HEK293 (cell line): ENCODE measurements at regions not wholly inside any gene's neighbourhood (a gene's known extent, or its start where the extent isn't known, plus 50 kb on each side); places are given as distances from the start of the nearest gene placed in this dataset.

Experiments used
- CTCF ChIA-PET: fragments of 350-600 bp; formaldehyde crosslinking; extraction: SDS; loops from one replicate; lab custom pipeline; 2021; ENCODE audit warnings: antibody characterized with exemption; lab: Yijun Ruan, JAX
- POLR2A ChIA-PET: fragments of 300-600 bp; formaldehyde crosslinking; extraction: SDS; loops from one replicate; lab custom pipeline; 2020; ENCODE audit warnings: antibody characterized with exemption, inconsistent platforms; lab: Yijun Ruan, JAX
- H3K27ac ChIP-seq: fragments of 200-500 bp; sonication (Bioruptor generic); 2 replicates; pipeline ENCODE4 v1.5.1; 2014; ENCODE audit warnings: low read depth, low read length, control low read depth, inconsistent platforms; ENCODE audit errors: extremely low read depth
- H3K36me3 ChIP-seq, 2 experiments: fragments of 200-500 bp in 1 of 2; sonication (Bioruptor generic) in 1 of 2; 1 replicate in 1 of 2; 2 replicates in 1 of 2; pipeline ENCODE4 v1.5.1; 2014 to 2017; ENCODE audit warnings: inconsistent platforms in 2 of 2, low read length in 2 of 2; ENCODE audit not compliant: control insufficient read depth in 2 of 2, insufficient read depth in 1 of 2
- H3K4me1 ChIP-seq: fragments of 200-500 bp; sonication (Bioruptor generic); 2 replicates; pipeline ENCODE4 v1.5.1; 2014; ENCODE audit warnings: mild to moderate bottlenecking, low read length, inconsistent platforms; ENCODE audit not compliant: control insufficient read depth, insufficient read depth
- H3K4me3 ChIP-seq: 2 replicates; pipeline ENCODE4 v1.5.1; 2011; ENCODE audit warnings: low read depth, mild to moderate bottlenecking, control low read depth, low read length, moderate library complexity
- H3K9me3 ChIP-seq: fragments of 200-500 bp; sonication (Bioruptor generic); 2 replicates; pipeline ENCODE4 v1.5.1; 2014; ENCODE audit warnings: low read depth, low read length, inconsistent platforms; ENCODE audit not compliant: control insufficient read depth, insufficient read depth
- BCL11A ChIP-seq: fragments of 450-650 bp; formaldehyde crosslinking; IDR thresholded peaks from 2 replicates; pipeline ENCODE4 v1.5.1; 2016; ENCODE audit warnings: low read depth, missing biosample characterization, missing genetic modification characterization
- FEZF1 ChIP-seq: fragments of 450-650 bp; formaldehyde crosslinking; IDR thresholded peaks from 2 replicates; pipeline ENCODE4 v1.5.1; 2016; ENCODE audit warnings: missing biosample characterization, missing genetic modification characterization
- GFI1B ChIP-seq: fragments of 450-650 bp; formaldehyde crosslinking; IDR thresholded peaks from 2 replicates; pipeline ENCODE4 v1.5.1; 2016; ENCODE audit warnings: missing biosample characterization, missing genetic modification characterization
- HOXA7 ChIP-seq: sonication (generic); formaldehyde crosslinking; IDR thresholded peaks from 2 replicates; pipeline ENCODE4 v1.8.1; 2022; ENCODE audit warnings: missing genetic modification reagents, borderline replicate concordance
- HOXC10 ChIP-seq: sonication (generic); formaldehyde crosslinking; IDR thresholded peaks from 2 replicates; pipeline ENCODE4 v1.8.1; 2023; ENCODE audit warnings: mild to moderate bottlenecking, missing genetic modification reagents
- KLF10 ChIP-seq: fragments of 450-650 bp; IDR thresholded peaks from 2 replicates; pipeline ENCODE4 v1.5.1; 2018; ENCODE audit warnings: missing biosample characterization, mild to moderate bottlenecking, missing genetic modification characterization
- KLF16 ChIP-seq: fragments of 450-650 bp; formaldehyde crosslinking; IDR thresholded peaks from 2 replicates; pipeline ENCODE4 v1.5.1; 2017; ENCODE audit warnings: missing biosample characterization, missing genetic modification characterization
- REPIN1 ChIP-seq: fragments of 450-650 bp; formaldehyde crosslinking; IDR thresholded peaks from 2 replicates; pipeline ENCODE4 v1.5.1; 2017; ENCODE audit warnings: missing biosample characterization, missing genetic modification characterization, low read depth
- SETDB1 ChIP-seq: IDR thresholded peaks from one replicate; pipeline ENCODE4 v1.6.1; 2017; ENCODE audit warnings: mild to moderate bottlenecking, low read length, moderate library complexity, mixed read lengths; ENCODE audit not compliant: insufficient read length
- TRIM28 ChIP-seq: IDR thresholded peaks from 2 replicates; pipeline ENCODE4 v1.6.1; 2011; ENCODE audit warnings: low read length, control low read depth, borderline replicate concordance
- ZBTB20 ChIP-seq: fragments of 450-650 bp; formaldehyde crosslinking; IDR thresholded peaks from 2 replicates; pipeline ENCODE4 v1.5.1; 2016; ENCODE audit warnings: missing biosample characterization, missing genetic modification characterization
- ZBTB21 ChIP-seq: fragments of 450-650 bp; formaldehyde crosslinking; IDR thresholded peaks from 2 replicates; pipeline ENCODE4 v1.5.1; 2017; ENCODE audit warnings: missing biosample characterization, missing genetic modification characterization
- ZBTB44 ChIP-seq: fragments of 450-650 bp; IDR thresholded peaks from 2 replicates; pipeline ENCODE4 v1.5.1; 2018; ENCODE audit warnings: missing biosample characterization, mild to moderate bottlenecking, missing genetic modification characterization
- ZBTB48 ChIP-seq: fragments of 450-650 bp; formaldehyde crosslinking; IDR thresholded peaks from 2 replicates; pipeline ENCODE4 v1.5.1; 2016; ENCODE audit warnings: missing biosample characterization, missing genetic modification characterization
- ZNF133 ChIP-seq: fragments of 450-650 bp; formaldehyde crosslinking; IDR thresholded peaks from 2 replicates; pipeline ENCODE4 v1.5.1; 2016; ENCODE audit warnings: missing biosample characterization, missing genetic modification characterization
- ZNF169 ChIP-seq: fragments of 450-650 bp; formaldehyde crosslinking; IDR thresholded peaks from 2 replicates; pipeline ENCODE4 v1.5.1; 2016; ENCODE audit warnings: missing biosample characterization, missing genetic modification characterization
- ZNF174 ChIP-seq: fragments of 450-650 bp; formaldehyde crosslinking; IDR thresholded peaks from 2 replicates; pipeline ENCODE4 v1.5.0; 2017; ENCODE audit warnings: missing biosample characterization, mild to moderate bottlenecking, missing genetic modification characterization
- ZNF214 ChIP-seq: fragments of 450-650 bp; formaldehyde crosslinking; IDR thresholded peaks from 2 replicates; pipeline ENCODE4 v1.5.1; 2017; ENCODE audit warnings: missing biosample characterization, mild to moderate bottlenecking, missing genetic modification characterization, borderline replicate concordance
- ZNF26 ChIP-seq: fragments of 450-650 bp; formaldehyde crosslinking; IDR thresholded peaks from 2 replicates; pipeline ENCODE4 v1.5.1; 2016; ENCODE audit warnings: missing biosample characterization, missing genetic modification characterization
- ZNF266 ChIP-seq: fragments of 450-650 bp; formaldehyde crosslinking; IDR thresholded peaks from 2 replicates; pipeline ENCODE4 v1.5.1; 2016; ENCODE audit warnings: missing biosample characterization, missing genetic modification characterization, low read depth
- ZNF341 ChIP-seq: fragments of 450-650 bp; formaldehyde crosslinking; IDR thresholded peaks from 2 replicates; pipeline ENCODE4; 2016; ENCODE audit warnings: low read depth, missing biosample characterization, missing genetic modification characterization
- ZNF366 ChIP-seq: fragments of 450-650 bp; formaldehyde crosslinking; conservative IDR thresholded peaks from 2 replicates; pipeline ENCODE4 v1.5.1; 2016; ENCODE audit warnings: missing biosample characterization, missing genetic modification characterization
- ZNF510 ChIP-seq: fragments of 450-650 bp; formaldehyde crosslinking; IDR thresholded peaks from 2 replicates; pipeline ENCODE4 v1.5.1; 2018; ENCODE audit warnings: mild to moderate bottlenecking, missing genetic modification characterization, missing biosample characterization; ENCODE audit not compliant: insufficient replicate concordance
- ZNF530 ChIP-seq: fragments of 450-650 bp; formaldehyde crosslinking; IDR thresholded peaks from 2 replicates; pipeline ENCODE4 v1.5.1; 2016; ENCODE audit warnings: low read depth, missing biosample characterization, missing genetic modification characterization
- ZNF610 ChIP-seq: fragments of 450-650 bp; formaldehyde crosslinking; IDR thresholded peaks from 2 replicates; pipeline ENCODE4 v1.5.1; 2016; ENCODE audit warnings: missing biosample characterization, missing genetic modification characterization, borderline replicate concordance
- ZNF677 ChIP-seq: fragments of 450-650 bp; IDR thresholded peaks from 2 replicates; pipeline ENCODE4 v1.5.0; 2018; ENCODE audit warnings: missing biosample characterization, mild to moderate bottlenecking, missing genetic modification characterization, moderate library complexity
- ZNF707 ChIP-seq: fragments of 450-650 bp; formaldehyde crosslinking; IDR thresholded peaks from 2 replicates; pipeline ENCODE4 v1.5.1; 2016; ENCODE audit warnings: missing biosample characterization, missing genetic modification characterization
- ZNF837 ChIP-seq: fragments of 450-650 bp; formaldehyde crosslinking; IDR thresholded peaks from 2 replicates; pipeline ENCODE4 v1.5.1; 2016; ENCODE audit warnings: missing biosample characterization, missing genetic modification characterization
- ZSCAN16 ChIP-seq: fragments of 450-650 bp; formaldehyde crosslinking; IDR thresholded peaks from 2 replicates; pipeline ENCODE4 v1.5.1; 2016; ENCODE audit warnings: missing biosample characterization, missing genetic modification characterization

- Histone ChIP-seq H3K4me1 (no peaks in the 10 kb centered on the region), H3K27ac (no peak overlapping the region), H3K4me3 (no peak overlapping the region), H3K9me3 (no peaks in the 10 kb centered on the region), H3K36me3 (no peaks in the 10 kb centered on the region)
- POLR2A ChIA-PET, result no interaction called here
- CTCF ChIA-PET, result no interaction called here
- TF ChIP-seq REPIN1 (tag by site-specific recombination) (no peak), TRIM28 (peak; percentile 91; the same call in 1 of the 2 replicates), SETDB1 (peak; percentile 88)
Measured at GRCh38 chr13:64206430-64207225, 2791.0 kb upstream of the PCDH20 start.

GRCh38 chr13:64202517-64202916 is 2786.9 kb upstream of the PCDH20 start:
- Histone ChIP-seq H3K9me3 (no peaks in the 10 kb centered on the region), H3K4me3 (no peak overlapping the region), H3K4me1 (no peaks in the 10 kb centered on the region), H3K27ac (no peak overlapping the region), H3K36me3 (no peaks in the 10 kb centered on the region)
- POLR2A ChIA-PET, result no interaction called here
- CTCF ChIA-PET, result no interaction called here
- TF ChIP-seq ZNF133, result no peak
- TF ChIP-seq HOXA7 (CRISPR knock-in tag), result no peak
- TF ChIP-seq ZNF677 (tag by site-specific recombination), result no peak
- no peak for TF ChIP-seq ZNF510 (tag by site-specific recombination)
- no peak for TF ChIP-seq ZNF169
- TF ChIP-seq ZNF707 (tag by site-specific recombination), result no peak
- no peak for TF ChIP-seq ZBTB48 (tag by site-specific recombination)
- no peak for TF ChIP-seq HOXC10
- no peak for TF ChIP-seq ZNF341
- TF ChIP-seq KLF10, result no peak
- no peak for TF ChIP-seq ZSCAN16 (tag by site-specific recombination)
- TF ChIP-seq FEZF1 (tag by site-specific recombination), result no peak
- TF ChIP-seq GFI1B (tag by site-specific recombination), result no peak
- TF ChIP-seq ZNF366, result no peak
- no peak for TF ChIP-seq ZBTB20
- TF ChIP-seq ZNF610 (tag by site-specific recombination), result no peak
- no peak for TF ChIP-seq ZNF174 (tag by site-specific recombination)
- no peak for TF ChIP-seq KLF16 (tag by site-specific recombination)

GRCh38 chr13:64197232-64197631 is 2781.6 kb upstream of the PCDH20 start:
- Histone ChIP-seq H3K4me3 (no peak overlapping the region), H3K9me3 (no peaks in the 10 kb centered on the region), H3K36me3 (no peaks in the 10 kb centered on the region), H3K27ac (no peak overlapping the region), H3K4me1 (no peaks in the 10 kb centered on the region)
- no peak for TF ChIP-seq ZBTB21
- no peak for TF ChIP-seq ZBTB44 (tag by site-specific recombination)
- TF ChIP-seq BCL11A, result no peak
- TF ChIP-seq ZNF837 (tag by site-specific recombination), result no peak
- no peak for TF ChIP-seq ZNF26 (tag by site-specific recombination)
- TF ChIP-seq ZNF510 (tag by site-specific recombination), result no peak
- no peak for TF ChIP-seq ZNF214
- TF ChIP-seq ZNF530 (tag by site-specific recombination), result no peak
- TF ChIP-seq ZNF266, result no peak
- POLR2A ChIA-PET, result no interaction called here
- CTCF ChIA-PET, result no interaction called here
